ENCODE measurements at regions not wholly inside any gene's neighbourhood (a gene's known extent, or its start where the extent isn't known, plus 50 kb on each side); places are given as distances from the start of the nearest gene placed in this dataset.
"Not testable (repeated sequence)": the region's sequence is repeated elsewhere in the genome, so short reads cannot be mapped to it uniquely, and the experiment has no call there.

GRCh38 chr7:85805249-85805648 lies 618.4 kb upstream of the SEMA3D start:
- intact Hi-C loops (cut with DNase I): no loop called here
- ATAC-seq (no peak), DNase-seq (no peak)
- TF ChIP-seq CTCF (IDR thresholded peaks at IDR 0.05): no peak
- Histone ChIP-seq H3K9me3 (no peaks in the 10 kb centered on the region), H3K4me3 (no peak overlapping the region), H3K27ac (no peak overlapping the region), H3K4me1 (no peaks in the 10 kb centered on the region), H3K27me3 (no peaks in the 10 kb centered on the region), H3K36me3 (no peaks in the 10 kb centered on the region)

DNA sequence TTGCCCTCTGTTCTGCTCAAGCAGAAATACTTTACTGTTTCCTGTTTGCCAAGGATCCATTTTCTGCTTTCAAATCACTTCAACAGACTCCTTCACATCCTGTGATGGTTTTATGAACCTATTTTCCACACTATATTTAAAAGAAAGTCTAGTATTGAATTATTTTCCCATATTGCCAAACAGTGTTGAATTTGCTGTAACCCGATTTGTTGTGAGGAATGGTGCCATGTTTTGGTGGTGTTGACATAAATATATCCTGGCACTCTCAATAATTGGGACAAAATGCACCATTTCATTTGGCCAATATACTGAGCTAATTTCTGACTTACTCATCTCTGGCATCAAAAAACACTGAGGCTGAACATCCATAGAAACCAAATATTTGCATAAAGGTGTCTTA lies 615.4 kb upstream of the SEMA3D start:
- DNase-seq: no peak
- TF ChIP-seq CTCF (IDR thresholded peaks at IDR 0.05): no peak
- H3K27ac ChIP-seq: no peak overlapping the region
- H3K27me3 ChIP-seq: no peaks in the 10 kb centered on the region
- H3K36me3 ChIP-seq: no peaks in the 10 kb centered on the region
- ATAC-seq: no peak
- no peak overlapping the region for H3K4me3 ChIP-seq
- no peaks in the 10 kb centered on the region for H3K4me1 ChIP-seq
- no peaks in the 10 kb centered on the region for H3K9me3 ChIP-seq
- intact Hi-C loops (cut with DNase I): no loop called here

DNA sequence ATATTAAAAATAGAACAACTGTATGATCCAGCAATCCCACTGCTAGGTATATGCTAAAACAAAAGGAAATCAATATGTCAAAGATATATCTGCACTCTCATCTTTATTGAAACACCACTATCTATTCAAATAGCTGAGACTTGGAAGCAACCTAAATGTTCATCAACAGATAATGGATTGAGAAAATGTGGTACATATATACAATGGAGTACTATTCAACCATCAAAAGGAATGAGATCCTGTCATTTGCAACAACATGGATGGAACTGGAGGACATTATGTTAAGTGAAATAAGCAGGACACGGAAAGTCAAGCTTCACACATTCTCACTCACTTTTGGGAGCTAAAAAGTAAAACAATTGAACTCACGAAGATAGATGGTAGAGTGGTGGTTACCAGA lies 610.1 kb upstream of the SEMA3D start:
- no peak overlapping the region for H3K27ac ChIP-seq
- no peak for ATAC-seq
- no peak overlapping the region for H3K4me3 ChIP-seq
- intact Hi-C loops (cut with DNase I): no loop called here
- no peak for TF ChIP-seq CTCF (IDR thresholded peaks at IDR 0.05)
- H3K27me3 ChIP-seq: no peaks in the 10 kb centered on the region
- no peaks in the 10 kb centered on the region for H3K36me3 ChIP-seq
- H3K4me1 ChIP-seq: no peaks in the 10 kb centered on the region
- H3K9me3 ChIP-seq: peaks cover 0 to 4% of the 10 kb centered on the region in 2 donors
- no peak for DNase-seq

DNA sequence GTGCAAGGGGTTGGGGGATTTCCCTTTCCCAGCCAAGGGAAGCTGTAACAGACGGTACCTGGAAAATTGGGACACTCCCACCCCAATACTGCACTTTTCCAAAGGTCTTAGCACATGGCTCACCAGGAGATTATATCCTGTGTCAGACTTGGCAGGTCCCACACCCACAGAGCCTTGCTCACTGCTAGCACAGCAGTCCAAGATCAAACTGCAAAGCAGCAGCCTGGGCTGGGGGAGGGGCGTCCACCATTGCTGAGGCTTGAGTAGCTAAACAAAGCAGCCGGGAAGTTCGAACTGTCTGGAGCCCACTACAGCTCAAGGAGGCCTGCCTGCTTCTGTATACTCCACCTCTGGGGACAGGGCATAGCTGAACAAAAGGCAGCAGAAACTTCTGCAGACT lies 604.2 kb upstream of the SEMA3D start:
- intact Hi-C loops (cut with DNase I); H3K36me3 ChIP-seq; ATAC-seq; H3K27ac ChIP-seq; DNase-seq; H3K4me3 ChIP-seq; H3K9me3 ChIP-seq; H3K27me3 ChIP-seq; H3K4me1 ChIP-seq: not testable (repeated sequence)

DNA sequence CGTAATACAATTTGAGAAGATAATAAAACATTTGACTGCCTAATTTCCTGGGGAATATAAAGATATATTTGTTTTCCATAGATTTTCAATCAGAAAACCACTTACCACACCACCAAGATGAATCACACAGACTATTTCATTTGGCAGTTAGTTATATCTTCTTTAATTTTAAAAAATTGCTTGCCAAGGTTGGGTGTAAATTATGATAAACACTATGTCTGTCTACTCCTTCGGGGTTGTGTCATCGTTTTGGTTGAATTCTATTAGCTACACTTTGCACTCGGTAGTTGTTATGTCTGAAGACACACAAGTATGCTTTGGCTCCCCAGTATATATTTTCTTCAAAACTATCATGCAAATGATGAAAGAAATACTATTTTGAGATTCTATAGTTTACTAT lies 594.8 kb upstream of the SEMA3D start:
- no peak for DNase-seq
- no peak for ATAC-seq
- Histone ChIP-seq H3K36me3 (no peaks in the 10 kb centered on the region), H3K9me3 (peaks cover 0 to 22% of the 10 kb centered on the region in 2 donors), H3K4me3 (no peak overlapping the region), H3K27ac (no peak overlapping the region), H3K4me1 (no peaks in the 10 kb centered on the region), H3K27me3 (no peaks in the 10 kb centered on the region)
- intact Hi-C loops (cut with DNase I): no loop called here
- no peak for TF ChIP-seq CTCF (IDR thresholded peaks at IDR 0.05)

GRCh38 chr7:85776691-85777345 lies 590.0 kb upstream of the SEMA3D start:
- TF ChIP-seq CTCF (IDR thresholded peaks at IDR 0.05): no peak
- Histone ChIP-seq H3K36me3 (no peaks in the 10 kb centered on the region), H3K4me1 (no peaks in the 10 kb centered on the region), H3K9me3 (no peaks in the 10 kb centered on the region), H3K27me3 (no peaks in the 10 kb centered on the region), H3K4me3 (no peak overlapping the region), H3K27ac (no peak overlapping the region)
- DNase-seq: no peak
- no peak for ATAC-seq
- intact Hi-C loops (cut with DNase I): no loop called here
